ENCODE measurements at regions not wholly inside any gene's neighbourhood (a gene's known extent, or its start where the extent isn't known, plus 50 kb on each side); places are given as distances from the start of the nearest gene placed in this dataset.

GRCh38 chr1:81547261-81547911, 253.3 kb upstream of the ADGRL2 start:
- TF ChIP-seq EZH2 (IDR thresholded peaks at IDR 0.05; ENCODE audit: borderline replicate concordance, low read length): no peak
- no peak for TF ChIP-seq CTCF (IDR thresholded peaks at IDR 0.05; ENCODE audit: low read length)
